GM21825 (cell line): ENCODE measurements at regions not wholly inside any gene's neighbourhood (a gene's known extent, or its start where the extent isn't known, plus 50 kb on each side); places are given as distances from the start of the nearest gene placed in this dataset.
"Not testable (repeated sequence)": the region's sequence is repeated elsewhere in the genome, so short reads cannot be mapped to it uniquely, and the experiment has no call there.

Experiments
- ATAC-seq: cut with Tn5 transposase; IDR thresholded peaks from one replicate; pipeline ENCODE4 v1.9.1; 2021; ENCODE audit warnings: mild to moderate bottlenecking, moderate library complexity; ENCODE audit not compliant: unreplicated experiment

- ATAC-seq = no peak
Observed at GRCh38 chr4:189828081-189828697, 112.5 kb upstream of the FRG1 start.

GRCh38 chr4:189832528-189832927, 108.1 kb upstream of the FRG1 start:
- ATAC-seq = no peak

- no peak for ATAC-seq
Observed at GRCh38 chr4:189834616-189835015, 106.1 kb upstream of the FRG1 start.

- no peak for ATAC-seq
Observed at GRCh38 chr4:189835505-189835904, 105.2 kb upstream of the FRG1 start.

- ATAC-seq = no peak
Observed at GRCh38 chr4:189837471-189837870, 103.2 kb upstream of the FRG1 start.

GRCh38 chr4:189838821-189839497, 101.7 kb upstream of the FRG1 start:
- no peak for ATAC-seq

GRCh38 chr4:189840356-189840755, 100.3 kb upstream of the FRG1 start:
- ATAC-seq = no peak

GRCh38 chr4:189843413-189844009, 97.2 kb upstream of the FRG1 start:
- no peak for ATAC-seq

- ATAC-seq = no peak
Observed at GRCh38 chr4:189845145-189845846, 95.4 kb upstream of the FRG1 start.

- not testable (repeated sequence) for ATAC-seq
Observed at GRCh38 chr4:189846094-189846493, 94.6 kb upstream of the FRG1 start.

- ATAC-seq = not testable (repeated sequence)
Observed at GRCh38 chr4:189846608-189847007, 94.1 kb upstream of the FRG1 start.

- ATAC-seq = not testable (repeated sequence)
Observed at GRCh38 chr4:189848672-189849071, 92.0 kb upstream of the FRG1 start.

- no peak for ATAC-seq
Observed at GRCh38 chr4:189850239-189850856, 90.3 kb upstream of the FRG1 start.

- no peak for ATAC-seq
Observed at GRCh38 chr4:189858435-189858834, 82.2 kb upstream of the FRG1 start.

GRCh38 chr4:189861101-189861500, 79.6 kb upstream of the FRG1 start:
- no peak for ATAC-seq

- ATAC-seq = no peak
Observed at GRCh38 chr4:189869236-189869635, 71.4 kb upstream of the FRG1 start.

- ATAC-seq = no peak
Observed at GRCh38 chr4:189870511-189871234, 70.0 kb upstream of the FRG1 start.

- ATAC-seq = no peak
Observed at GRCh38 chr4:189874591-189874990, 66.1 kb upstream of the FRG1 start.

- ATAC-seq = not testable (repeated sequence)
Observed at GRCh38 chr4:189881190-189881589, 59.5 kb upstream of the FRG1 start.

- ATAC-seq = not testable (repeated sequence)
Observed at GRCh38 chr4:189888407-189888806, 52.3 kb upstream of the FRG1 start.
